ENCODE measurements at regions not wholly inside any gene's neighbourhood (a gene's known extent, or its start where the extent isn't known, plus 50 kb on each side); places are given as distances from the start of the nearest gene placed in this dataset.
A peak's percentile ranks its signal among the peaks of the same experiment; 100 is the strongest.
"Not testable (repeated sequence)": the region's sequence is repeated elsewhere in the genome, so short reads cannot be mapped to it uniquely, and the experiment has no call there.

DNA sequence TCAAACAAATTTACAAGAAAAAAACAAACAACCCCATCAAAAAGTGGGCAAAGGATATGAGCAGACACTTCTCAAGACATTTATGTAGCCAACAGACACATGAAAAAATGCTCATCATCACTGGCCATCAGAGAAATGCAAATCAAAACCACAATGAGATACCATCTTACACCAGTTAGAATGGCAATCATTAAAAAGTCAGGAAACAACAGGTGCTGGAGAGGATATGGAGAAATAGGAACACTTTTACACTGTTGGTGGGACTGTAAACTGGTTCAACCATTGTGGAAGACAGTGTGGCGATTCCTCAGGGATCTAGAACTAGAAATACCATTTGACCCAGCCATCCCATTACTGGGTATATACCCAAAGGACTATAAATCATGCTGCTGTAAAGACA, 77.1 kb upstream of the SIM2 start:
- FAIRE-seq, result not testable (repeated sequence)

DNA sequence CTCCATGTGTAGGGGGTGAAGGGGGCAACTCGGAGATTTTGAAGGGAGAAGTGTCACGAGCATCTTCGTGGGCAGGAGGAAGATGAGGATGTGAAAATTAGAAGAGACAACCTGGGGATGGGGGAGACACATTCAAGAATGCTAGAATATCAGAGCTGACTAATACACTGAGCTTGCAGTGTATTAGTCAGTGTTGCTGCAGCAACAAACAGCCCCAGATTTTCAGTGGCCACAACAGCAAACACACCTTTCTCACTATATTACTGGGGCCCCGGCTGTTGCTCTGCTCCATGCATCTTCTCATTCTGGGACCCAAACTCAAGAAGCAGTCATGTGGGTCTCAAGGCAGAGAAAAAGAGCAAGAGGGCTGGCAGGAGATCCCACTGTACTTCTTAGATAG, 74.8 kb upstream of the SIM2 start:
- Histone ChIP-seq H3K4me3 (ENCODE audit: low read depth in 1 of 3, low read length in 3 of 3) (no peak overlapping the region), H3K36me3 (ENCODE audit: control insufficient read depth in 3 of 3, insufficient read depth in 2 of 3, low read depth in 1 of 3, low read length in 3 of 3) (no peaks in the 10 kb centered on the region), H3K4me1 (ENCODE audit: control insufficient read depth in 3 of 3, insufficient read depth in 2 of 3, low read depth in 1 of 3, low read length in 2 of 3) (no peaks in the 10 kb centered on the region), H3K9me3 (ENCODE audit: control insufficient read depth in 2 of 2, insufficient read depth in 1 of 2, low read depth in 1 of 2, low read length in 1 of 2) (no peaks in the 10 kb centered on the region), H3K27me3 (ENCODE audit: control insufficient read depth in 3 of 3, insufficient read depth in 3 of 3, low read length in 3 of 3) (peaks cover 0 to 5% (median 0%) of the 10 kb centered on the region in 3 donors), H3K27ac (ENCODE audit: low read depth in 1 of 3, low read length in 2 of 3) (no peak overlapping the region)
- no peak for FAIRE-seq
- WGBS, 3 donors, result 81 to 94% (median 91%) methylated on average over 4 of the region's 4 CpGs
- DNase-seq, result no peak

More for the DNA sequence above, 77.1 kb upstream of the SIM2 start:
- not testable (repeated sequence) for H3K27me3 ChIP-seq (ENCODE audit: control insufficient read depth in 3 of 3, insufficient read depth in 3 of 3, low read length in 3 of 3); H3K4me3 ChIP-seq (ENCODE audit: low read depth in 1 of 3, low read length in 3 of 3); H3K27ac ChIP-seq (ENCODE audit: low read depth in 1 of 3, low read length in 2 of 3); H3K36me3 ChIP-seq (ENCODE audit: control insufficient read depth in 3 of 3, insufficient read depth in 2 of 3, low read depth in 1 of 3, low read length in 3 of 3); DNase-seq; H3K9me3 ChIP-seq (ENCODE audit: control insufficient read depth in 2 of 2, insufficient read depth in 1 of 2, low read depth in 1 of 2, low read length in 1 of 2); H3K4me1 ChIP-seq (ENCODE audit: control insufficient read depth in 3 of 3, insufficient read depth in 2 of 3, low read depth in 1 of 3, low read length in 2 of 3)
- 86% methylated on average over 1 of the region's 1 CpG; no CpG with 5 or more reads in 2 of the 3 donors for WGBS, 3 donors

GRCh38 chr21:36626791-36627190, 72.1 kb upstream of the SIM2 start:
- no peak for FAIRE-seq
- 65 to 88% (median 72%) methylated on average over 3 of the region's 3 CpGs for WGBS, 3 donors
- H3K27me3 ChIP-seq (ENCODE audit: control insufficient read depth in 3 of 3, insufficient read depth in 3 of 3, low read length in 3 of 3), result peaks cover 0 to 13% (median 0%) of the 10 kb centered on the region in 3 donors

GRCh38 chr21:36627242-36627641, 71.7 kb upstream of the SIM2 start:
- no peak for FAIRE-seq
- Histone ChIP-seq H3K27ac (ENCODE audit: low read depth in 1 of 3, low read length in 2 of 3) (no peak overlapping the region), H3K27me3 (ENCODE audit: control insufficient read depth in 3 of 3, insufficient read depth in 3 of 3, low read length in 3 of 3) (peaks cover 0 to 13% (median 0%) of the 10 kb centered on the region in 3 donors), H3K9me3 (ENCODE audit: control insufficient read depth in 2 of 2, insufficient read depth in 1 of 2, low read depth in 1 of 2, low read length in 1 of 2) (no peaks in the 10 kb centered on the region), H3K4me1 (ENCODE audit: control insufficient read depth in 3 of 3, insufficient read depth in 2 of 3, low read depth in 1 of 3, low read length in 2 of 3) (no peaks in the 10 kb centered on the region), H3K4me3 (ENCODE audit: low read depth in 1 of 3, low read length in 3 of 3) (no peak overlapping the region), H3K36me3 (ENCODE audit: control insufficient read depth in 3 of 3, insufficient read depth in 2 of 3, low read depth in 1 of 3, low read length in 3 of 3) (no peaks in the 10 kb centered on the region)
- DNase-seq, result no peak
- 81 to 87% (median 86%) methylated on average over 5 of the region's 5 CpGs for WGBS, 3 donors

More at GRCh38 chr21:36626791-36627190, 72.1 kb upstream of the SIM2 start:
- Histone ChIP-seq H3K4me3 (ENCODE audit: low read depth in 1 of 3, low read length in 3 of 3) (no peak overlapping the region), H3K36me3 (ENCODE audit: control insufficient read depth in 3 of 3, insufficient read depth in 2 of 3, low read depth in 1 of 3, low read length in 3 of 3) (no peaks in the 10 kb centered on the region), H3K4me1 (ENCODE audit: control insufficient read depth in 3 of 3, insufficient read depth in 2 of 3, low read depth in 1 of 3, low read length in 2 of 3) (no peaks in the 10 kb centered on the region), H3K27ac (ENCODE audit: low read depth in 1 of 3, low read length in 2 of 3) (no peak overlapping the region), H3K9me3 (ENCODE audit: control insufficient read depth in 2 of 2, insufficient read depth in 1 of 2, low read depth in 1 of 2, low read length in 1 of 2) (no peaks in the 10 kb centered on the region)
- DNase-seq, result no peak

GRCh38 chr21:36628106-36628505, 70.8 kb upstream of the SIM2 start:
- H3K27ac ChIP-seq (ENCODE audit: low read depth in 1 of 3, low read length in 2 of 3), result no peak overlapping the region
- no peak for DNase-seq
- 51 to 69% (median 68%) methylated on average over 9 of the region's 9 CpGs for WGBS, 3 donors
- no peaks in the 10 kb centered on the region for H3K36me3 ChIP-seq (ENCODE audit: control insufficient read depth in 3 of 3, insufficient read depth in 2 of 3, low read depth in 1 of 3, low read length in 3 of 3)
- no peaks in the 10 kb centered on the region for H3K9me3 ChIP-seq (ENCODE audit: control insufficient read depth in 2 of 2, insufficient read depth in 1 of 2, low read depth in 1 of 2, low read length in 1 of 2)
- no peak overlapping the region for H3K4me3 ChIP-seq (ENCODE audit: low read depth in 1 of 3, low read length in 3 of 3)
- no peaks in the 10 kb centered on the region for H3K4me1 ChIP-seq (ENCODE audit: control insufficient read depth in 3 of 3, insufficient read depth in 2 of 3, low read depth in 1 of 3, low read length in 2 of 3)
- no peak for FAIRE-seq
- H3K27me3 ChIP-seq (ENCODE audit: control insufficient read depth in 3 of 3, insufficient read depth in 3 of 3, low read length in 3 of 3), result peaks cover 0 to 16% (median 0%) of the 10 kb centered on the region in 3 donors

- Histone ChIP-seq H3K9me3 (ENCODE audit: control insufficient read depth in 2 of 2, insufficient read depth in 1 of 2, low read depth in 1 of 2, low read length in 1 of 2) (no peaks in the 10 kb centered on the region), H3K27ac (ENCODE audit: low read depth in 1 of 3, low read length in 2 of 3) (no peak overlapping the region), H3K4me1 (ENCODE audit: control insufficient read depth in 3 of 3, insufficient read depth in 2 of 3, low read depth in 1 of 3, low read length in 2 of 3) (no peaks in the 10 kb centered on the region), H3K27me3 (ENCODE audit: control insufficient read depth in 3 of 3, insufficient read depth in 3 of 3, low read length in 3 of 3) (peaks cover 0 to 16% (median 0%) of the 10 kb centered on the region in 3 donors), H3K36me3 (ENCODE audit: control insufficient read depth in 3 of 3, insufficient read depth in 2 of 3, low read depth in 1 of 3, low read length in 3 of 3) (no peaks in the 10 kb centered on the region), H3K4me3 (ENCODE audit: low read depth in 1 of 3, low read length in 3 of 3) (no peak overlapping the region)
- WGBS, 3 donors, result 79 to 84% (median 81%) methylated on average over 13 of the region's 13 CpGs
- FAIRE-seq (no peak), DNase-seq (no peak)
These were observed 70.0 kb upstream of the SIM2 start for GRCh38 chr21:36628761-36629460.

DNA sequence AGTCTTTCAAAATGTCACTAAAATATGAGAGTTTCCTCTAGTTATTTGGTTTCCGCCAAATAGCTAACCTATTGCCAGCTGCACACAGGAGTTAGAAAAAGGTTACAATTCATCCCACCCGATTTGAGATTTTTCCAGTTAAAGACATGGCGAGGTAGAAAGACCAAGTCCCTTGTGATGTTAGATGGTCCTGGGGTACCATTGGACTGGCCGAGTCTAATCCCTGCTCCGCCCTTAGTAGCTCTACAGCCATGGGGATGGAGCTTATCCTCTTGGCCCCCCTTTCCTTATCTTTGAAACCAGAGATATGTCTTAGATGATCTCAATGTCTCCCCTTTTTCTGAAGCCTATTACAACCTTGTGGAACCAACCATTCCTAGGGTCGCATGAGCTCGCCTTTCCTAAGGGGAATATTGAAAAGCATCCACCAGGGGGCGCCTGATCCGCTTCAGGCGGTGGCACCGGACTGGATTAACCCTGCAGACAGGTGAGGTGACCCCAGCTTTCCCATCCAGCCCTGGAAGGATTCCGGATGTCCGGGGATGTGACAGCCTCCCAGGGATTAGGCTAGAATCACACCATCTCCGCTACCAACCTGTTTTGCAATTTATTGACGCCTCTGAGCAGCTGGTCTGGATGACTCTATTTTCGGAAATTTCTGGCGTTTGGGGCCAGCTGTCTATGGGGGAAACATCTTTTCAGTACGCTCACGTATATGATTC, 68.3 kb upstream of the SIM2 start:
- FAIRE-seq, result no peak

GRCh38 chr21:36636016-36636415, 62.9 kb upstream of the SIM2 start:
- DNase-seq (no peak), FAIRE-seq (no peak)
- WGBS, 3 donors, result 42 to 76% (median 44%) methylated on average over 1 of the region's 1 CpG
- Histone ChIP-seq H3K27ac (ENCODE audit: low read depth in 1 of 3, low read length in 2 of 3) (no peak overlapping the region), H3K27me3 (ENCODE audit: control insufficient read depth in 3 of 3, insufficient read depth in 3 of 3, low read length in 3 of 3) (peaks cover 0 to 7% (median 4%) of the 10 kb centered on the region in 3 donors), H3K4me1 (ENCODE audit: control insufficient read depth in 3 of 3, insufficient read depth in 2 of 3, low read depth in 1 of 3, low read length in 2 of 3) (no peaks in the 10 kb centered on the region), H3K36me3 (ENCODE audit: control insufficient read depth in 3 of 3, insufficient read depth in 2 of 3, low read depth in 1 of 3, low read length in 3 of 3) (no peaks in the 10 kb centered on the region), H3K9me3 (ENCODE audit: control insufficient read depth in 2 of 2, insufficient read depth in 1 of 2, low read depth in 1 of 2, low read length in 1 of 2) (peaks cover 0 to 5% of the 10 kb centered on the region in 2 donors), H3K4me3 (ENCODE audit: low read depth in 1 of 3, low read length in 3 of 3) (no peak overlapping the region)

More for the DNA sequence above, 68.3 kb upstream of the SIM2 start:
- DNase-seq, result peak; percentile 52 to 67
- Histone ChIP-seq H3K4me1 (ENCODE audit: control insufficient read depth in 3 of 3, insufficient read depth in 2 of 3, low read depth in 1 of 3, low read length in 2 of 3) (no peaks in the 10 kb centered on the region), H3K36me3 (ENCODE audit: control insufficient read depth in 3 of 3, insufficient read depth in 2 of 3, low read depth in 1 of 3, low read length in 3 of 3) (no peaks in the 10 kb centered on the region), H3K27ac (ENCODE audit: low read depth in 1 of 3, low read length in 2 of 3) (no peak overlapping the region), H3K4me3 (ENCODE audit: low read depth in 1 of 3, low read length in 3 of 3) (no peak overlapping the region), H3K27me3 (ENCODE audit: control insufficient read depth in 3 of 3, insufficient read depth in 3 of 3, low read length in 3 of 3) (peaks cover 0 to 16% (median 4%) of the 10 kb centered on the region in 3 donors), H3K9me3 (ENCODE audit: control insufficient read depth in 2 of 2, insufficient read depth in 1 of 2, low read depth in 1 of 2, low read length in 1 of 2) (peaks cover 0 to 2% of the 10 kb centered on the region in 2 donors)
- WGBS, 3 donors, result 39 to 48% (median 42%) methylated on average over 19 of the region's 19 CpGs

All from small intestine (tissue), 7 donors.